Activated B cell treated with CpG ODN at 0.5 μM for 24 hours (primary cell): ENCODE measurements at regions not wholly inside any gene's neighbourhood (a gene's known extent, or its start where the extent isn't known, plus 50 kb on each side); places are given as distances from the start of the nearest gene placed in this dataset.

Source experiments
- ATAC-seq: fragments of 200-7000 bp; cut with Tn5 transposase; one replicate; pipeline ENCODE4 v1.10.0; 2021; ENCODE audit warnings: low read depth, mild to moderate bottlenecking, moderate library complexity
- CTCF ChIA-PET: fragments of 350-600 bp; sonication (Branson Sonifier 250); formaldehyde crosslinking; loops from one replicate; lab custom pipeline; 2021; ENCODE audit warnings: antibody characterized with exemption; lab: Charles Lee
- POLR2A ChIA-PET: fragments of 350-600 bp; sonication (Branson Sonifier 250); formaldehyde crosslinking; loops from one replicate; lab custom pipeline; 2021; ENCODE audit warnings: antibody characterized with exemption; lab: Charles Lee
- DNase-seq: peaks from one replicate; pipeline ENCODE4 v3.0.0; 2022
- H3K27ac Mint-ChIP-seq: one replicate; pipeline ENCODE4 v1.8.0; 2020; ENCODE audit warnings: mixed read lengths
- H3K27me3 Mint-ChIP-seq: one replicate; pipeline ENCODE4 v1.8.0; 2021; ENCODE audit warnings: mixed read lengths
- H3K36me3 Mint-ChIP-seq: one replicate; pipeline ENCODE4 v1.8.0; 2021; ENCODE audit warnings: low read depth, mixed read lengths
- H3K4me1 Mint-ChIP-seq: one replicate; pipeline ENCODE4 v1.8.0; 2021; ENCODE audit warnings: mixed read lengths
- H3K4me3 Mint-ChIP-seq: one replicate; pipeline ENCODE4 v1.8.0; 2020; ENCODE audit warnings: mild to moderate bottlenecking, mixed read lengths
- H3K9me3 Mint-ChIP-seq: one replicate; pipeline ENCODE4 v1.8.0; 2020; ENCODE audit warnings: mixed read lengths
- CTCF ChIP-seq: fragments of 200-600 bp; IDR thresholded peaks from one replicate; pipeline ENCODE4 v1.8.0; 2022; ENCODE audit warnings: antibody characterized with exemption, mild to moderate bottlenecking
- intact Hi-C: fragments of 100-400 bp; cut with micrococcal nuclease; formaldehyde crosslinking; loops from one replicate; pipeline ENCODE4 v1.15.1; 2024

- intact Hi-C loops = no loop called here
- no peaks in the 10 kb centered on the region for H3K4me1 Mint-ChIP-seq
- CTCF ChIA-PET = no interaction called here
- DNase-seq (no peak), ATAC-seq (no peak)
- H3K27me3 Mint-ChIP-seq = peaks cover 4% of the 10 kb centered on the region
- H3K9me3 Mint-ChIP-seq = no peaks in the 10 kb centered on the region
- no peak for TF ChIP-seq CTCF
- H3K4me3 Mint-ChIP-seq = no peak overlapping the region
- POLR2A ChIA-PET = no interaction called here
- H3K27ac Mint-ChIP-seq = no peak overlapping the region
- H3K36me3 Mint-ChIP-seq = no peaks in the 10 kb centered on the region
These were observed 86.8 kb upstream of the CD55 start for GRCh38 chr1:207234690-207235089.

- TF ChIP-seq CTCF = no peak
- intact Hi-C loops = no loop called here
- POLR2A ChIA-PET = no interaction called here
These were observed 81.6 kb upstream of the CD55 start for GRCh38 chr1:207239874-207240273.

GRCh38 chr1:207240325-207241101, 81.0 kb upstream of the CD55 start:
- no peak overlapping the region for H3K27ac Mint-ChIP-seq

More at GRCh38 chr1:207239874-207240273, 81.6 kb upstream of the CD55 start:
- Mint-ChIP-seq H3K9me3 (no peaks in the 10 kb centered on the region), H3K27me3 (peaks cover 4% of the 10 kb centered on the region), H3K27ac (no peak overlapping the region), H3K4me1 (no peaks in the 10 kb centered on the region), H3K36me3 (no peaks in the 10 kb centered on the region), H3K4me3 (no peak overlapping the region)
- DNase-seq = no peak
- CTCF ChIA-PET = no interaction called here
- ATAC-seq = no peak

GRCh38 chr1:207241164-207241934, 80.1 kb upstream of the CD55 start:
- intact Hi-C loops = no loop called here
- Mint-ChIP-seq H3K27ac (no peak overlapping the region), H3K4me1 (no peaks in the 10 kb centered on the region), H3K27me3 (peaks cover 4% of the 10 kb centered on the region), H3K9me3 (no peaks in the 10 kb centered on the region), H3K36me3 (no peaks in the 10 kb centered on the region), H3K4me3 (no peak overlapping the region)
- ChIA-PET CTCF (no interaction called here), POLR2A (no interaction called here)
- ATAC-seq = no peak
- DNase-seq = no peak
- no peak for TF ChIP-seq CTCF

More at GRCh38 chr1:207240325-207241101, 81.0 kb upstream of the CD55 start:
- DNase-seq = no peak
- Mint-ChIP-seq H3K36me3 (no peaks in the 10 kb centered on the region), H3K9me3 (no peaks in the 10 kb centered on the region), H3K27me3 (peaks cover 4% of the 10 kb centered on the region), H3K4me1 (no peaks in the 10 kb centered on the region), H3K4me3 (no peak overlapping the region)
- TF ChIP-seq CTCF = no peak
- ATAC-seq = no peak
- POLR2A ChIA-PET = no interaction called here
- CTCF ChIA-PET = no interaction called here
- intact Hi-C loops = no loop called here
